ENCODE measurements at regions not wholly inside any gene's neighbourhood (a gene's known extent, or its start where the extent isn't known, plus 50 kb on each side); places are given as distances from the start of the nearest gene placed in this dataset.
"Not testable (repeated sequence)": the region's sequence is repeated elsewhere in the genome, so short reads cannot be mapped to it uniquely, and the experiment has no call there.

DNA sequence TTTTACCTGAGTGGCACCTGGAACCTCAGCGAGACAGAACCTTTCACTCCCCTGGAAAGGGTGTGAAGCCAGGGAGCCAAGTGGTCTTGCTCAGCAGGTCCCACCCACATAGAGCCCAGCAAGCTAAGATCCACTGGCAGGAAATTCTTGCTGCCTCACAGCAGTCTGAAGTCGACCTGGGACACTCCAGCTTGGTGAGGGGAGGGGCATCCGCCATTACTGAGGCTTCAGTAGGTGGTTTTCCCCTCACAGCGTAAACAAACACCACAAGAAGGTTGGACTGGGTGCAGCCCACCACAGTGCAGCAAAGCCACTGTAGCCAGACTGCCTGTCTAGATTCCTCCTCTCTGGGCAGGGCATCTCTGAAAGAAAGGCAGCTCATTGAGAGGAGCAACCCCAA, 134.7 kb upstream of the RSPO3 start:
- Histone ChIP-seq H3K4me3 (ENCODE audit: insufficient read depth, low read length) (no peak overlapping the region), H4K20me1 (ENCODE audit: insufficient read depth, low read length) (no peaks in the 10 kb centered on the region), H3K79me2 (ENCODE audit: insufficient read depth, low read length) (no peaks in the 10 kb centered on the region), H3K36me3 (ENCODE audit: insufficient read depth, low read length) (no peaks in the 10 kb centered on the region), H2AFZ (ENCODE audit: low read length) (no peak overlapping the region), H3K27me3 (ENCODE audit: insufficient read depth, low read length) (no peaks in the 10 kb centered on the region), H3K27ac (ENCODE audit: low read depth, low read length) (no peak overlapping the region), H3K4me1 (ENCODE audit: insufficient read depth, low read length) (no peaks in the 10 kb centered on the region), H3K9me3 (ENCODE audit: low read depth, low read length) (no peaks in the 10 kb centered on the region), H3K4me2 (ENCODE audit: insufficient read depth, low read length) (no peak overlapping the region)
- TF ChIP-seq, protein P1, sequence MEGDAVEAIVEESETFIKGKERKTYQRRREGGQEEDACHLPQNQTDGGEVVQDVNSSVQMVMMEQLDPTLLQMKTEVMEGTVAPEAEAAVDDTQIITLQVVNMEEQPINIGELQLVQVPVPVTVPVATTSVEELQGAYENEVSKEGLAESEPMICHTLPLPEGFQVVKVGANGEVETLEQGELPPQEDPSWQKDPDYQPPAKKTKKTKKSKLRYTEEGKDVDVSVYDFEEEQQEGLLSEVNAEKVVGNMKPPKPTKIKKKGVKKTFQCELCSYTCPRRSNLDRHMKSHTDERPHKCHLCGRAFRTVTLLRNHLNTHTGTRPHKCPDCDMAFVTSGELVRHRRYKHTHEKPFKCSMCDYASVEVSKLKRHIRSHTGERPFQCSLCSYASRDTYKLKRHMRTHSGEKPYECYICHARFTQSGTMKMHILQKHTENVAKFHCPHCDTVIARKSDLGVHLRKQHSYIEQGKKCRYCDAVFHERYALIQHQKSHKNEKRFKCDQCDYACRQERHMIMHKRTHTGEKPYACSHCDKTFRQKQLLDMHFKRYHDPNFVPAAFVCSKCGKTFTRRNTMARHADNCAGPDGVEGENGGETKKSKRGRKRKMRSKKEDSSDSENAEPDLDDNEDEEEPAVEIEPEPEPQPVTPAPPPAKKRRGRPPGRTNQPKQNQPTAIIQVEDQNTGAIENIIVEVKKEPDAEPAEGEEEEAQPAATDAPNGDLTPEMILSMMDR (IDR thresholded peaks at IDR 0.05; ENCODE audit: extremely low read depth, low read depth, low read length): no peak
- no peak for DNase-seq (ENCODE audit: insufficient read length, low spot score, missing footprints)

DNA sequence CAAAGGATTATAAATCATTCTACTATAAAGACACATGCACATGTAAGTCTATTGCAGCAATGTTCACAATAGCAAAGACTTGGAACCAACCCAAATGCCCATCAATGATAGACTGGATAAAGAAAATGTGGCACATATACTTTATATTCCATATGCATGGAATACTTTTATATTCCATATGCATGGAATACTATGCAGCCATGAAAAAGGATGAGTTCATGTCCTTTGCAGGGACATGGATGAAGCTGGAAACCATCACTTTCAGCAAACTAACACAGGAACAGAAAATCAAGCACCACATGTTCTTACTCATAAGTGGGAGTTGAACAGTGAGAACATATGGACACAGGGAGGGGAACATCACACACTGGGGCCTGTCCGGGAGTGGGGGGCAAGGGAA, 130.3 kb upstream of the RSPO3 start:
- H3K27me3 ChIP-seq (ENCODE audit: insufficient read depth, low read length); H3K4me1 ChIP-seq (ENCODE audit: insufficient read depth, low read length); H3K36me3 ChIP-seq (ENCODE audit: insufficient read depth, low read length); H4K20me1 ChIP-seq (ENCODE audit: insufficient read depth, low read length); H2AFZ ChIP-seq (ENCODE audit: low read length); H3K4me2 ChIP-seq (ENCODE audit: insufficient read depth, low read length); H3K27ac ChIP-seq (ENCODE audit: low read depth, low read length); H3K4me3 ChIP-seq (ENCODE audit: insufficient read depth, low read length); DNase-seq (ENCODE audit: insufficient read length, low spot score, missing footprints); H3K79me2 ChIP-seq (ENCODE audit: insufficient read depth, low read length); H3K9me3 ChIP-seq (ENCODE audit: low read depth, low read length): not testable (repeated sequence)

DNA sequence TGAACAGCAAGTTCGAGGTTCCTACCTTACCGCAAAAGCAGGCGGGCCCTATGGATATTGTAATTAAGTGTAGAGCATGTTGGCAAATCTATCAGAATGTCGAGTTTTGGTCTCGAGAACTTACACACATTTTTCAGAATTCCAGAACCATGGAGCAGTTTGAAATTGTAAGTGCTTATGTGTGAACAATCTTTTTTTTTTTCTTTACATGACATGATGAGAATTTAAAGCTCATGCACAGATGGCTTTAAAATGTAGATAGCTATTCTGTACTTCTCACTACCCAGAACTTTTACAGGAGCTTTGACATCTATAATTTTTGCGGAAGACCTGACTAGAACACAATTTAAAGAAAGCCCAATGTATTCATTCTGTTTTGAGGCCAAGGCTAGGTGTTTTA, 117.8 kb upstream of the RSPO3 start:
- H2AFZ ChIP-seq (ENCODE audit: low read length): no peak overlapping the region
- no peak for DNase-seq (ENCODE audit: insufficient read length, low spot score, missing footprints)
- no peaks in the 10 kb centered on the region for H3K4me1 ChIP-seq (ENCODE audit: insufficient read depth, low read length)
- H4K20me1 ChIP-seq (ENCODE audit: insufficient read depth, low read length): no peaks in the 10 kb centered on the region
- H3K79me2 ChIP-seq (ENCODE audit: insufficient read depth, low read length): no peaks in the 10 kb centered on the region
- H3K9me3 ChIP-seq (ENCODE audit: low read depth, low read length): no peaks in the 10 kb centered on the region
- H3K27me3 ChIP-seq (ENCODE audit: insufficient read depth, low read length): no peaks in the 10 kb centered on the region
- H3K27ac ChIP-seq (ENCODE audit: low read depth, low read length): no peak overlapping the region
- H3K4me2 ChIP-seq (ENCODE audit: insufficient read depth, low read length): no peak overlapping the region
- no peak overlapping the region for H3K4me3 ChIP-seq (ENCODE audit: insufficient read depth, low read length)
- TF ChIP-seq, protein P1 (IDR thresholded peaks at IDR 0.05; ENCODE audit: extremely low read depth, low read depth, low read length): no peak
- H3K36me3 ChIP-seq (ENCODE audit: insufficient read depth, low read length): no peaks in the 10 kb centered on the region

DNA sequence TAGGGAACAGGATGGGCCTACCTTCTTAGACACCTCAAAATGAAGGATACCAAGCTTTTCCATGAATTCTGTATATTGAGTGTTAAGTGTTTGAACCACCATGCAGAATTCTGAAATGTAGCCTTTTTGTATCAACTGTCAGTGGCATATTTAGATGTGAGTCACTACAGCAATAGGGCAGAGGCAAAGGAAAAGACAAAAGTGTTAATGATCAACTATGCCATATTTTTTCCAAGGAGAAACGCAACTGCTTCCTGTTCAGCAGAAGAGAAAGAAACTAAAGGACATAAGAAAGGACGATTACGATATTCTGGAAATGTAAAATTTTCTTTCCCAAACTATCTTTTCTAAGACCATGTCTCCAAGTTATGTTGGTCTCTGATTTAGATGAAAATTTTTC, 104.6 kb upstream of the RSPO3 start:
- Histone ChIP-seq H3K27ac (ENCODE audit: low read depth, low read length) (no peak overlapping the region), H3K27me3 (ENCODE audit: insufficient read depth, low read length) (no peaks in the 10 kb centered on the region), H2AFZ (ENCODE audit: low read length) (no peak overlapping the region), H3K4me2 (ENCODE audit: insufficient read depth, low read length) (no peak overlapping the region), H3K9me3 (ENCODE audit: low read depth, low read length) (no peaks in the 10 kb centered on the region), H4K20me1 (ENCODE audit: insufficient read depth, low read length) (no peaks in the 10 kb centered on the region), H3K4me3 (ENCODE audit: insufficient read depth, low read length) (no peak overlapping the region), H3K79me2 (ENCODE audit: insufficient read depth, low read length) (no peaks in the 10 kb centered on the region), H3K4me1 (ENCODE audit: insufficient read depth, low read length) (no peaks in the 10 kb centered on the region), H3K36me3 (ENCODE audit: insufficient read depth, low read length) (no peaks in the 10 kb centered on the region)
- TF ChIP-seq, protein P1 (IDR thresholded peaks at IDR 0.05; ENCODE audit: extremely low read depth, low read depth, low read length): no peak
- DNase-seq (ENCODE audit: insufficient read length, low spot score, missing footprints): no peak

DNA sequence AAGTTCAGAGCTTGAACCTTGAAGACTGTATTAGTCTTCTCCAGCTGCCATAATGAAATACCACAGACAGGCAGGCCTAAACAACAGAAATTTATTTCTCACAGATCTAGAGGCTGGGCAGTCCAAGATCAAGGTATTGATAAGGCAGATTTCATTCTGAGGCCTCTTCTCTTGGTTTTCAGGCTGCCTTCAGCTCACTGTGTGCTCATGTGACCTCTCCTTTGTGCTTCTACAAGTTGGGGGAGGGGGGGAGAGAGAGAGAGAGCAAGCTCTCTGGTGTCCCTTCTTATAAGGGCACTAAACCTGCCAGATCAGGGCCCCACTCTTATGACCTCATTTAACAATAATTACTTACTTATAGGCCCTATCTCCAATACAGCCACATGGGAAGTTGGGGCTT, 102.6 kb upstream of the RSPO3 start:
- Histone ChIP-seq H3K27ac (ENCODE audit: low read depth, low read length) (no peak overlapping the region), H4K20me1 (ENCODE audit: insufficient read depth, low read length) (no peaks in the 10 kb centered on the region), H3K9me3 (ENCODE audit: low read depth, low read length) (no peaks in the 10 kb centered on the region), H3K4me1 (ENCODE audit: insufficient read depth, low read length) (no peaks in the 10 kb centered on the region), H2AFZ (ENCODE audit: low read length) (no peak overlapping the region), H3K27me3 (ENCODE audit: insufficient read depth, low read length) (no peaks in the 10 kb centered on the region), H3K36me3 (ENCODE audit: insufficient read depth, low read length) (no peaks in the 10 kb centered on the region), H3K4me3 (ENCODE audit: insufficient read depth, low read length) (no peak overlapping the region), H3K79me2 (ENCODE audit: insufficient read depth, low read length) (no peaks in the 10 kb centered on the region), H3K4me2 (ENCODE audit: insufficient read depth, low read length) (no peak overlapping the region)
- TF ChIP-seq, protein P1 (IDR thresholded peaks at IDR 0.05; ENCODE audit: extremely low read depth, low read depth, low read length): no peak
- no peak for DNase-seq (ENCODE audit: insufficient read length, low spot score, missing footprints)

Data from osteoblast (primary cell).